IMR-90 (cell line): ENCODE measurements at regions not wholly inside any gene's neighbourhood (a gene's known extent, or its start where the extent isn't known, plus 50 kb on each side); places are given as distances from the start of the nearest gene placed in this dataset.

Experiments used
- BHLHE40 ChIP-seq: fragments of 150-350 bp; IDR thresholded peaks from 2 replicates; pipeline ENCODE4 v1.6.1; 2016; ENCODE audit warnings: mild to moderate bottlenecking, low read depth, low read length
- NFE2L2 ChIP-seq: fragments of 150-350 bp; IDR thresholded peaks from 2 replicates; pipeline ENCODE4 v1.6.1; 2016; ENCODE audit warnings: low read depth, mild to moderate bottlenecking, low read length
- POLR2A ChIP-seq: IDR thresholded peaks from 2 replicates; pipeline ENCODE4 v1.6.1; 2012; ENCODE audit warnings: mild to moderate bottlenecking, low read depth, low read length
- RFX5 ChIP-seq: IDR thresholded peaks from 2 replicates; pipeline ENCODE4 v1.8.0; 2012; ENCODE audit warnings: low read depth, mild to moderate bottlenecking, low read length, moderate library complexity
- SMC3 ChIP-seq: fragments of 150-350 bp; IDR thresholded peaks from 2 replicates; pipeline ENCODE4 v1.6.1; 2016; ENCODE audit warnings: low read depth, mild to moderate bottlenecking, antibody characterized with exemption, low read length, moderate library complexity
- TF ChIP-seq, protein P1 (sequence below): conservative IDR thresholded peaks from 2 replicates; pipeline ENCODE4 v1.5.1; 2012; ENCODE audit warnings: mild to moderate bottlenecking, low read depth, low read length, improper control_type of control experiment

- TF ChIP-seq, protein P1, sequence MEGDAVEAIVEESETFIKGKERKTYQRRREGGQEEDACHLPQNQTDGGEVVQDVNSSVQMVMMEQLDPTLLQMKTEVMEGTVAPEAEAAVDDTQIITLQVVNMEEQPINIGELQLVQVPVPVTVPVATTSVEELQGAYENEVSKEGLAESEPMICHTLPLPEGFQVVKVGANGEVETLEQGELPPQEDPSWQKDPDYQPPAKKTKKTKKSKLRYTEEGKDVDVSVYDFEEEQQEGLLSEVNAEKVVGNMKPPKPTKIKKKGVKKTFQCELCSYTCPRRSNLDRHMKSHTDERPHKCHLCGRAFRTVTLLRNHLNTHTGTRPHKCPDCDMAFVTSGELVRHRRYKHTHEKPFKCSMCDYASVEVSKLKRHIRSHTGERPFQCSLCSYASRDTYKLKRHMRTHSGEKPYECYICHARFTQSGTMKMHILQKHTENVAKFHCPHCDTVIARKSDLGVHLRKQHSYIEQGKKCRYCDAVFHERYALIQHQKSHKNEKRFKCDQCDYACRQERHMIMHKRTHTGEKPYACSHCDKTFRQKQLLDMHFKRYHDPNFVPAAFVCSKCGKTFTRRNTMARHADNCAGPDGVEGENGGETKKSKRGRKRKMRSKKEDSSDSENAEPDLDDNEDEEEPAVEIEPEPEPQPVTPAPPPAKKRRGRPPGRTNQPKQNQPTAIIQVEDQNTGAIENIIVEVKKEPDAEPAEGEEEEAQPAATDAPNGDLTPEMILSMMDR, result no peak
- TF ChIP-seq BHLHE40 (no peak), POLR2A (no peak), NFE2L2 (no peak), RFX5 (no peak), SMC3 (no peak)
These were observed 54.9 kb upstream of the HS6ST1 start for GRCh38 chr2:128373451-128374000.
